HL-60 (cell line): ENCODE measurements at regions not wholly inside any gene's neighbourhood (a gene's known extent, or its start where the extent isn't known, plus 50 kb on each side); places are given as distances from the start of the nearest gene placed in this dataset.

ENCODE experiments used
- DNase-seq, 2 experiments: peaks; one replicate each; pipeline ENCODE4 v3.0.0-alpha.2; 2010 to 2020; ENCODE audit warnings: low read depth in 1 of 2, low spot score in 1 of 2
- H3K27ac ChIP-seq: fragments of 250-450 bp; sonication (Bioruptor Pico); replicated peaks from 2 replicates; pipeline ENCODE4 v1.5.1; 2020; ENCODE audit warnings: mild to moderate bottlenecking, moderate library complexity
- H3K27me3 ChIP-seq: fragments of 250-450 bp; sonication (Bioruptor Pico); 2 replicates; pipeline ENCODE4 v1.5.1; 2021; ENCODE audit warnings: mild to moderate bottlenecking, moderate library complexity; ENCODE audit not compliant: insufficient read depth, poor library complexity, severe bottlenecking
- H3K4me3 ChIP-seq: replicated peaks from 2 replicates; pipeline ENCODE4 v1.5.1; 2011; ENCODE audit warnings: mild to moderate bottlenecking, control low read depth, low read length; ENCODE audit not compliant: insufficient read depth
- GABPA ChIP-seq: IDR thresholded peaks from 2 replicates; pipeline ENCODE4 v1.6.1; 2012; ENCODE audit warnings: low read depth
- POLR2AphosphoS5 ChIP-seq: IDR thresholded peaks from 2 replicates; pipeline ENCODE4 v1.6.1; 2012; ENCODE audit warnings: low read depth
- SPI1 ChIP-seq: IDR thresholded peaks from 2 replicates; pipeline ENCODE4 v1.6.1; 2012; ENCODE audit warnings: low read depth, mild to moderate bottlenecking, borderline replicate concordance
- TF ChIP-seq, protein P1 (sequence below): IDR thresholded peaks from one replicate; pipeline ENCODE4 v1.5.1; 2011; ENCODE audit warnings: low read length, control low read depth, inconsistent platforms; ENCODE audit not compliant: insufficient read depth
- TF ChIP-seq, protein P2 (sequence below): IDR thresholded peaks from 2 replicates; pipeline ENCODE4 v1.6.1; 2012; ENCODE audit warnings: low read depth; ENCODE audit not compliant: insufficient replicate concordance

DNA sequence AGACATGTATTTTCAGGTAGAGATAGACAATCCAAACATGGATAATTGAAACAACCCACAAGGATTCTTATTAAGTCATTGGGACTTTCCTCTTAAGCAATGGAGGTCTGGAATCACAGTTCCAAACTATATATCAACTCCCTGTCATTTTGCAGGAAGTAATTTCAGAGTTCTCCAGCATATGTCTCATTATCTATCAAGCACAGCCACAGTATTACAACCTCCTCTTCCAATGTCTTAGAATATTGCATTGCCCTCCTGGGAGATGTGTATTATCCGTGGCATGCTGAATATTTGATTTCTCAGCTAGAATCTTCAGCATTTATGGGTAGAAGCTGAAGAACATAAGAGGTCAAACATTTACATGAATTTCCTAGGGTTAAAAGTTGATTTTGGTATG is 1255.8 kb downstream of the SORCS1 start:
- no peak overlapping the region for H3K27ac ChIP-seq
- H3K4me3 ChIP-seq, result no peak overlapping the region
- H3K27me3 ChIP-seq, result no peaks in the 10 kb centered on the region
- no peak for DNase-seq
- TF ChIP-seq GABPA (no peak), SPI1 (no peak), POLR2AphosphoS5 (no peak)
- TF ChIP-seq, protein P1, sequence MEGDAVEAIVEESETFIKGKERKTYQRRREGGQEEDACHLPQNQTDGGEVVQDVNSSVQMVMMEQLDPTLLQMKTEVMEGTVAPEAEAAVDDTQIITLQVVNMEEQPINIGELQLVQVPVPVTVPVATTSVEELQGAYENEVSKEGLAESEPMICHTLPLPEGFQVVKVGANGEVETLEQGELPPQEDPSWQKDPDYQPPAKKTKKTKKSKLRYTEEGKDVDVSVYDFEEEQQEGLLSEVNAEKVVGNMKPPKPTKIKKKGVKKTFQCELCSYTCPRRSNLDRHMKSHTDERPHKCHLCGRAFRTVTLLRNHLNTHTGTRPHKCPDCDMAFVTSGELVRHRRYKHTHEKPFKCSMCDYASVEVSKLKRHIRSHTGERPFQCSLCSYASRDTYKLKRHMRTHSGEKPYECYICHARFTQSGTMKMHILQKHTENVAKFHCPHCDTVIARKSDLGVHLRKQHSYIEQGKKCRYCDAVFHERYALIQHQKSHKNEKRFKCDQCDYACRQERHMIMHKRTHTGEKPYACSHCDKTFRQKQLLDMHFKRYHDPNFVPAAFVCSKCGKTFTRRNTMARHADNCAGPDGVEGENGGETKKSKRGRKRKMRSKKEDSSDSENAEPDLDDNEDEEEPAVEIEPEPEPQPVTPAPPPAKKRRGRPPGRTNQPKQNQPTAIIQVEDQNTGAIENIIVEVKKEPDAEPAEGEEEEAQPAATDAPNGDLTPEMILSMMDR, result no peak
- TF ChIP-seq, protein P2, sequence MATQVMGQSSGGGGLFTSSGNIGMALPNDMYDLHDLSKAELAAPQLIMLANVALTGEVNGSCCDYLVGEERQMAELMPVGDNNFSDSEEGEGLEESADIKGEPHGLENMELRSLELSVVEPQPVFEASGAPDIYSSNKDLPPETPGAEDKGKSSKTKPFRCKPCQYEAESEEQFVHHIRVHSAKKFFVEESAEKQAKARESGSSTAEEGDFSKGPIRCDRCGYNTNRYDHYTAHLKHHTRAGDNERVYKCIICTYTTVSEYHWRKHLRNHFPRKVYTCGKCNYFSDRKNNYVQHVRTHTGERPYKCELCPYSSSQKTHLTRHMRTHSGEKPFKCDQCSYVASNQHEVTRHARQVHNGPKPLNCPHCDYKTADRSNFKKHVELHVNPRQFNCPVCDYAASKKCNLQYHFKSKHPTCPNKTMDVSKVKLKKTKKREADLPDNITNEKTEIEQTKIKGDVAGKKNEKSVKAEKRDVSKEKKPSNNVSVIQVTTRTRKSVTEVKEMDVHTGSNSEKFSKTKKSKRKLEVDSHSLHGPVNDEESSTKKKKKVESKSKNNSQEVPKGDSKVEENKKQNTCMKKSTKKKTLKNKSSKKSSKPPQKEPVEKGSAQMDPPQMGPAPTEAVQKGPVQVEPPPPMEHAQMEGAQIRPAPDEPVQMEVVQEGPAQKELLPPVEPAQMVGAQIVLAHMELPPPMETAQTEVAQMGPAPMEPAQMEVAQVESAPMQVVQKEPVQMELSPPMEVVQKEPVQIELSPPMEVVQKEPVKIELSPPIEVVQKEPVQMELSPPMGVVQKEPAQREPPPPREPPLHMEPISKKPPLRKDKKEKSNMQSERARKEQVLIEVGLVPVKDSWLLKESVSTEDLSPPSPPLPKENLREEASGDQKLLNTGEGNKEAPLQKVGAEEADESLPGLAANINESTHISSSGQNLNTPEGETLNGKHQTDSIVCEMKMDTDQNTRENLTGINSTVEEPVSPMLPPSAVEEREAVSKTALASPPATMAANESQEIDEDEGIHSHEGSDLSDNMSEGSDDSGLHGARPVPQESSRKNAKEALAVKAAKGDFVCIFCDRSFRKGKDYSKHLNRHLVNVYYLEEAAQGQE, result no peak

DNA sequence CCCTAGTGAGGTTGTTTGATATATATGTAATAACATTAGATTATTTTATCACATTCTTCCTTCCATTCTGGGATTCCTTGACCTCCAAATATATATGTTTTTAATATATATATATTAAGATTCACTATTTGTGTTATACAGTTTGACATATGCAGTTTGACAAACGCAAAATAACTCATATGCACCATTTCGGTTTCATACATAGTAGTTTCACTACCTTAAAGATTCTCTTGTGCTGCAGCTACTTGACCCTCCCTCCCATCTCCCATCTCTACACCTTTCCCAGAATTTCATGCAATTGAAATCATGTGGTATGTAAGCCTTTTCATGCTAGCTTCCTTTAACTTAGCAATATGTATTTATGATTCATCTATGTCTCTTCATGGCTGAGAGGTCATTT is 1244.4 kb downstream of the SORCS3 start:
- no peak overlapping the region for H3K27ac ChIP-seq
- H3K4me3 ChIP-seq, result no peak overlapping the region
- H3K27me3 ChIP-seq, result no peaks in the 10 kb centered on the region
- no peak for DNase-seq
- TF ChIP-seq GABPA (no peak), SPI1 (no peak), POLR2AphosphoS5 (no peak)
- TF ChIP-seq, protein P2, result no peak
- TF ChIP-seq, protein P1, result no peak

DNA sequence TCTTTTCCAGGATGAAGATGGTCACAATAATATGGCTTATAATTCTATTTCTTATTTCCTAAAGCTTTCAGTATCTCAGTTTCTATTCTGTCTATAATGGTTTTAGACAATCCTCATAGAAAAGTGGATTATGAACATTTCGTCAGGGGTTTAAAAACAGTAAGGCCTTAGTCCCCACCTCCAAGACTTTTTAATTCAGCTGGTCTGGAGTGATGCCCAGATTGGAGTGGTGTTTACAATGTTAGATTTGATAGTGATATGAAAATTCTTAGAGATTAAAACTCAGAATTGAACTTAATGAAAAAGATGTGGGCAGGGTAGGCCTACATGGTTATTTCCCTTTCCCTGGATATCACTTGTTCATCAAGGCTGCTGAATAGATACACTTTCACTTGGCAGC is 1238.3 kb downstream of the SORCS3 start:
- no peak overlapping the region for H3K4me3 ChIP-seq
- TF ChIP-seq SPI1 (no peak), GABPA (no peak), POLR2AphosphoS5 (no peak)
- TF ChIP-seq, protein P1, result no peak
- TF ChIP-seq, protein P2, result no peak
- no peak for DNase-seq
- H3K27me3 ChIP-seq, result no peaks in the 10 kb centered on the region
- no peak overlapping the region for H3K27ac ChIP-seq
